ENCODE measurements at regions not wholly inside any gene's neighbourhood (a gene's known extent, or its start where the extent isn't known, plus 50 kb on each side); places are given as distances from the start of the nearest gene placed in this dataset.
"Not testable (repeated sequence)": the region's sequence is repeated elsewhere in the genome, so short reads cannot be mapped to it uniquely, and the experiment has no call there.

GRCh38 chr5:97234380-97234779 is 51.3 kb upstream of the RIOK2 start:
- intact Hi-C loops (cut with micrococcal nuclease; ENCODE audit: unreplicated experiment) = loop anchor here (10.0 kb wide), 2 partner anchors 1540 to 1590 kb away; partner anchors contain the start of gene RGMB
- H3K27me3 Mint-ChIP-seq (ENCODE audit: insufficient read depth, unreplicated experiment); H3K36me3 Mint-ChIP-seq (ENCODE audit: insufficient read depth, unreplicated experiment); H3K36me3 ChIP-seq (ENCODE audit: control insufficient read depth, insufficient read depth, low read length); H3K27me3 ChIP-seq (replicated peaks; ENCODE audit: control insufficient read depth, insufficient read depth, low read length); H3K9me3 ChIP-seq; H3K4me3 Mint-ChIP-seq (ENCODE audit: unreplicated experiment); H3K9me3 Mint-ChIP-seq (ENCODE audit: unreplicated experiment); POLR2A ChIA-PET; BruUV-seq (replicated peaks); H3K27ac Mint-ChIP-seq (ENCODE audit: unreplicated experiment); CTCF ChIA-PET; H3K4me1 Mint-ChIP-seq (ENCODE audit: low read depth, unreplicated experiment); H3K4me3 ChIP-seq (ENCODE audit: low read depth, low read length); DNase-seq; H3K4me1 ChIP-seq: not testable (repeated sequence)

- ChIA-PET POLR2A (no interaction called here), CTCF (no interaction called here)
- intact Hi-C loops (cut with micrococcal nuclease; ENCODE audit: unreplicated experiment) = no loop called here
Measured at GRCh38 chr5:97242341-97242740, 59.3 kb upstream of the RIOK2 start.

GRCh38 chr5:97243353-97243752 is 60.3 kb upstream of the RIOK2 start:
- no peak for DNase-seq
- no peaks in the 10 kb centered on the region for H3K9me3 ChIP-seq
- no peaks in the 10 kb centered on the region for H3K4me1 ChIP-seq
- intact Hi-C loops (cut with micrococcal nuclease; ENCODE audit: unreplicated experiment) = no loop called here
- no peak for TF ChIP-seq CTCF (IDR thresholded peaks at IDR 0.05; ENCODE audit: insufficient read depth in 1 of 2, low read depth in 1 of 2, low read length in 1 of 2, severe bottlenecking in 1 of 2, unreplicated experiment in 1 of 2)
- ChIA-PET POLR2A (no interaction called here), CTCF (no interaction called here)
- no peaks in the 10 kb centered on the region for H3K27me3 ChIP-seq (replicated peaks; ENCODE audit: control insufficient read depth, insufficient read depth, low read length)
- H3K9me3 Mint-ChIP-seq (ENCODE audit: unreplicated experiment) = no peaks in the 10 kb centered on the region
- no peaks in the 10 kb centered on the region for H3K36me3 ChIP-seq (ENCODE audit: control insufficient read depth, insufficient read depth, low read length)
- no peak overlapping the region for H3K27ac Mint-ChIP-seq (ENCODE audit: unreplicated experiment)
- BruUV-seq (replicated peaks) = no TSS peak
- no peaks in the 10 kb centered on the region for H3K4me1 Mint-ChIP-seq (ENCODE audit: low read depth, unreplicated experiment)
- H3K4me3 ChIP-seq (ENCODE audit: low read depth, low read length) = no peak overlapping the region
- no peak overlapping the region for H3K4me3 Mint-ChIP-seq (ENCODE audit: unreplicated experiment)
- H3K27me3 Mint-ChIP-seq (ENCODE audit: insufficient read depth, unreplicated experiment) = no peaks in the 10 kb centered on the region
- no peaks in the 10 kb centered on the region for H3K36me3 Mint-ChIP-seq (ENCODE audit: insufficient read depth, unreplicated experiment)

More at GRCh38 chr5:97242341-97242740, 59.3 kb upstream of the RIOK2 start:
- Mint-ChIP-seq H3K9me3 (ENCODE audit: unreplicated experiment) (no peaks in the 10 kb centered on the region), H3K4me3 (ENCODE audit: unreplicated experiment) (no peak overlapping the region), H3K4me1 (ENCODE audit: low read depth, unreplicated experiment) (no peaks in the 10 kb centered on the region), H3K27ac (ENCODE audit: unreplicated experiment) (no peak overlapping the region), H3K36me3 (ENCODE audit: insufficient read depth, unreplicated experiment) (no peaks in the 10 kb centered on the region), H3K27me3 (ENCODE audit: insufficient read depth, unreplicated experiment) (no peaks in the 10 kb centered on the region)
- no peak for TF ChIP-seq CTCF (IDR thresholded peaks at IDR 0.05; ENCODE audit: insufficient read depth in 1 of 2, low read depth in 1 of 2, low read length in 1 of 2, severe bottlenecking in 1 of 2, unreplicated experiment in 1 of 2)
- H3K4me1 ChIP-seq = no peaks in the 10 kb centered on the region
- no peaks in the 10 kb centered on the region for H3K27me3 ChIP-seq (replicated peaks; ENCODE audit: control insufficient read depth, insufficient read depth, low read length)
- DNase-seq = no peak
- H3K36me3 ChIP-seq (ENCODE audit: control insufficient read depth, insufficient read depth, low read length) = no peaks in the 10 kb centered on the region
- no TSS peak for BruUV-seq (replicated peaks)
- no peaks in the 10 kb centered on the region for H3K9me3 ChIP-seq
- H3K4me3 ChIP-seq (ENCODE audit: low read depth, low read length) = no peak overlapping the region

GRCh38 chr5:97245386-97245785 is 62.3 kb upstream of the RIOK2 start:
- no peak for DNase-seq
- no peak for TF ChIP-seq CTCF (IDR thresholded peaks at IDR 0.05; ENCODE audit: insufficient read depth in 1 of 2, low read depth in 1 of 2, low read length in 1 of 2, severe bottlenecking in 1 of 2, unreplicated experiment in 1 of 2)
- Mint-ChIP-seq H3K27me3 (ENCODE audit: insufficient read depth, unreplicated experiment) (no peaks in the 10 kb centered on the region), H3K27ac (ENCODE audit: unreplicated experiment) (no peak overlapping the region), H3K36me3 (ENCODE audit: insufficient read depth, unreplicated experiment) (no peaks in the 10 kb centered on the region), H3K9me3 (ENCODE audit: unreplicated experiment) (no peaks in the 10 kb centered on the region), H3K4me1 (ENCODE audit: low read depth, unreplicated experiment) (no peaks in the 10 kb centered on the region), H3K4me3 (ENCODE audit: unreplicated experiment) (no peak overlapping the region)
- BruUV-seq (replicated peaks) = no TSS peak
- Histone ChIP-seq H3K36me3 (ENCODE audit: control insufficient read depth, insufficient read depth, low read length) (no peaks in the 10 kb centered on the region), H3K9me3 (no peaks in the 10 kb centered on the region), H3K4me3 (ENCODE audit: low read depth, low read length) (no peak overlapping the region), H3K4me1 (no peaks in the 10 kb centered on the region), H3K27me3 (replicated peaks; ENCODE audit: control insufficient read depth, insufficient read depth, low read length) (no peaks in the 10 kb centered on the region)
- POLR2A ChIA-PET = no interaction called here
- CTCF ChIA-PET = no interaction called here
- intact Hi-C loops (cut with micrococcal nuclease; ENCODE audit: unreplicated experiment) = no loop called here
